Activated CD4-positive, alpha-beta T cell treated with anti-CD3 and anti-CD28 coated beads, Interleukin-10, Interleukin-2, amounts not matched to agents 100 ng/mL and 50 ng/mL, durations not matched to agents 16 hours and 8 hours (primary cell): ENCODE measurements at regions not wholly inside any gene's neighbourhood (a gene's known extent, or its start where the extent isn't known, plus 50 kb on each side); places are given as distances from the start of the nearest gene placed in this dataset.

Source experiments
- DNase-seq: peaks from one replicate; pipeline ENCODE4 v3.0.0-alpha.2; 2020

- no peak for DNase-seq
Measured at GRCh38 chr15:69530991-69531664, 78.5 kb downstream of the RPLP1 start.

- no peak for DNase-seq
Measured at GRCh38 chr15:69531665-69532027, 79.0 kb downstream of the RPLP1 start.

- no peak for DNase-seq
Measured at GRCh38 chr15:69532066-69532465, 79.4 kb downstream of the RPLP1 start.

- no peak for DNase-seq
Measured at GRCh38 chr15:69532856-69533255, 80.2 kb downstream of the RPLP1 start.

GRCh38 chr15:69533522-69533921 is 80.9 kb downstream of the RPLP1 start:
- DNase-seq, result no peak

GRCh38 chr15:69535101-69535638 is 82.6 kb downstream of the RPLP1 start:
- DNase-seq, result no peak

GRCh38 chr15:69535998-69536397 is 83.4 kb downstream of the RPLP1 start:
- no peak for DNase-seq

- DNase-seq, result no peak
Measured at GRCh38 chr15:69536726-69537512, 84.3 kb downstream of the RPLP1 start.

- DNase-seq, result no peak
Measured at GRCh38 chr15:69537901-69538300, 85.3 kb downstream of the RPLP1 start.

- DNase-seq, result no peak
Measured at GRCh38 chr15:69538379-69538778, 85.8 kb downstream of the RPLP1 start.

GRCh38 chr15:69539345-69539744 is 86.7 kb downstream of the RPLP1 start:
- no peak for DNase-seq

- no peak for DNase-seq
Measured at GRCh38 chr15:69540622-69541021, 88.0 kb downstream of the RPLP1 start.

GRCh38 chr15:69542028-69542427 is 89.4 kb downstream of the RPLP1 start:
- no peak for DNase-seq

GRCh38 chr15:69543681-69544364 is 91.2 kb downstream of the RPLP1 start:
- no peak for DNase-seq

GRCh38 chr15:69544365-69545113 is 91.9 kb downstream of the RPLP1 start:
- no peak for DNase-seq

- no peak for DNase-seq
Measured at GRCh38 chr15:69546182-69546581, 93.6 kb downstream of the RPLP1 start.

- no peak for DNase-seq
Measured at GRCh38 chr15:69548395-69549180, 96.0 kb downstream of the RPLP1 start.

- no peak for DNase-seq
Measured at GRCh38 chr15:69551391-69552056, 98.9 kb downstream of the RPLP1 start.

- DNase-seq, result no peak
Measured at GRCh38 chr15:69552057-69552815, 99.6 kb downstream of the RPLP1 start.

GRCh38 chr15:69553686-69554085 is 101.1 kb downstream of the RPLP1 start:
- DNase-seq, result no peak
